Hepatocyte (in vitro differentiated cells): ENCODE measurements at regions not wholly inside any gene's neighbourhood (a gene's known extent, or its start where the extent isn't known, plus 50 kb on each side); places are given as distances from the start of the nearest gene placed in this dataset.

ENCODE experiments used
- DNase-seq: peaks from one replicate; pipeline ENCODE4 v3.0.0-alpha.2; 2016; ENCODE audit warnings: low spot score
- H2AFZ ChIP-seq: fragments of 200-600 bp; sonication (generic); 2 replicates; pipeline ENCODE4 v1.6.0; 2016; ENCODE audit warnings: antibody characterized with exemption, mild to moderate bottlenecking
- H3K27ac ChIP-seq: fragments of 200-600 bp; sonication (generic); 2 replicates; pipeline ENCODE4 v1.5.1; 2016; ENCODE audit warnings: mild to moderate bottlenecking
- H3K27me3 ChIP-seq: fragments of 200-600 bp; sonication (generic); 2 replicates; pipeline ENCODE4 v1.6.1; 2016
- H3K36me3 ChIP-seq: fragments of 200-600 bp; sonication (generic); replicated peaks from 2 replicates; pipeline ENCODE4 v1.5.1; 2016; ENCODE audit warnings: low read depth; ENCODE audit not compliant: insufficient read depth
- H3K4me1 ChIP-seq: fragments of 200-600 bp; sonication (generic); 2 replicates; pipeline ENCODE4 v1.5.1; 2016; ENCODE audit warnings: mild to moderate bottlenecking, moderate library complexity; ENCODE audit not compliant: insufficient read depth
- H3K4me2 ChIP-seq: fragments of 200-600 bp; sonication (generic); 2 replicates; pipeline ENCODE4 v1.6.0; 2016
- H3K4me3 ChIP-seq: fragments of 200-600 bp; sonication (generic); 2 replicates; pipeline ENCODE4 v1.5.1; 2016; ENCODE audit warnings: mild to moderate bottlenecking
- H3K79me2 ChIP-seq: fragments of 200-600 bp; sonication (generic); 2 replicates; pipeline ENCODE4 v1.6.0; 2017; ENCODE audit warnings: mild to moderate bottlenecking
- H3K9me2 ChIP-seq: fragments of 200-600 bp; sonication (generic); replicated peaks from 2 replicates; pipeline ENCODE4 v1.6.0; 2017; ENCODE audit warnings: mild to moderate bottlenecking; ENCODE audit not compliant: insufficient read depth
- H3K9me3 ChIP-seq: fragments of 200-600 bp; sonication (generic); 2 replicates; pipeline ENCODE4 v1.5.1; 2016; ENCODE audit warnings: low read depth, mild to moderate bottlenecking
- H4K20me1 ChIP-seq: fragments of 200-600 bp; sonication (generic); 2 replicates; pipeline ENCODE4 v1.6.0; 2016; ENCODE audit warnings: mild to moderate bottlenecking; ENCODE audit not compliant: insufficient read depth, poor library complexity, severe bottlenecking
- EZH2 ChIP-seq: fragments of 200-600 bp; sonication (generic); IDR thresholded peaks from 2 replicates; pipeline ENCODE4 v1.6.1; 2016; ENCODE audit warnings: antibody characterized with exemption, mild to moderate bottlenecking, borderline replicate concordance
- EZH2phosphoT487 ChIP-seq: fragments of 200-600 bp; sonication (generic); IDR thresholded peaks from one replicate; pipeline ENCODE4 v1.6.1; 2018; ENCODE audit warnings: antibody characterized with exemption, mild to moderate bottlenecking, low read depth, moderate library complexity; ENCODE audit not compliant: unreplicated experiment, severe bottlenecking
- WGBS: methylation state at CpG from one replicate; pipeline ENCODE4 v1.1.6; 2016; ENCODE audit warnings: low lambda C conversion rate; ENCODE audit errors: missing lambda C conversion rate; 5-methylcytosine and 5-hydroxymethylcytosine counted together
- TF ChIP-seq, protein P1 (sequence below): fragments of 200-600 bp; sonication (generic); IDR thresholded peaks from 2 replicates; pipeline ENCODE4 v1.5.1; 2016; ENCODE audit warnings: antibody characterized with exemption, mild to moderate bottlenecking; ENCODE audit not compliant: poor library complexity

DNA sequence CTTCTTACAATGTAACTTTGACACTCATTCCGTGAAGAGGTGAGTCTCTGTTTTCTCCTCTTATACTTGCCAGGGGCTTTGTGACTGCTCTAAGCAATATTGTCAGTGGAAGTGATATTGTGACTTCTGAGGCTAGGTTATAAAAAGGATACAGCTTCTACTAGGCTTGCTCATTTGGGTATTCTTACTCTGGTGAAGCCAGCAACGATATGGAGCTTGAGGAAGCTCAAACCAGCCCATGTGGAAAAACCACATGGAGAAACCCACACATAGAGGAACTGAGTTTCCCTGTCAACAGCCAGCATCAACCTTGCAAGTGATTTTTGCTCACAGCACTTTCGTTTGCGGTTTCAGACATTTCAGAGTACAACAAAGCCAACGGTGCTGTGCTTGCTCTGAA lies 149.6 kb upstream of the SEMA3E start:
- WGBS, result 90% methylated on average over 5 of the region's 5 CpGs
- no peak for TF ChIP-seq EZH2phosphoT487
- TF ChIP-seq EZH2, result no peak
- TF ChIP-seq, protein P1, sequence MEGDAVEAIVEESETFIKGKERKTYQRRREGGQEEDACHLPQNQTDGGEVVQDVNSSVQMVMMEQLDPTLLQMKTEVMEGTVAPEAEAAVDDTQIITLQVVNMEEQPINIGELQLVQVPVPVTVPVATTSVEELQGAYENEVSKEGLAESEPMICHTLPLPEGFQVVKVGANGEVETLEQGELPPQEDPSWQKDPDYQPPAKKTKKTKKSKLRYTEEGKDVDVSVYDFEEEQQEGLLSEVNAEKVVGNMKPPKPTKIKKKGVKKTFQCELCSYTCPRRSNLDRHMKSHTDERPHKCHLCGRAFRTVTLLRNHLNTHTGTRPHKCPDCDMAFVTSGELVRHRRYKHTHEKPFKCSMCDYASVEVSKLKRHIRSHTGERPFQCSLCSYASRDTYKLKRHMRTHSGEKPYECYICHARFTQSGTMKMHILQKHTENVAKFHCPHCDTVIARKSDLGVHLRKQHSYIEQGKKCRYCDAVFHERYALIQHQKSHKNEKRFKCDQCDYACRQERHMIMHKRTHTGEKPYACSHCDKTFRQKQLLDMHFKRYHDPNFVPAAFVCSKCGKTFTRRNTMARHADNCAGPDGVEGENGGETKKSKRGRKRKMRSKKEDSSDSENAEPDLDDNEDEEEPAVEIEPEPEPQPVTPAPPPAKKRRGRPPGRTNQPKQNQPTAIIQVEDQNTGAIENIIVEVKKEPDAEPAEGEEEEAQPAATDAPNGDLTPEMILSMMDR, result no peak
- Histone ChIP-seq H3K9me2 (no peaks in the 10 kb centered on the region), H3K27me3 (no peaks in the 10 kb centered on the region), H2AFZ (no peak overlapping the region), H3K4me1 (no peaks in the 10 kb centered on the region), H3K4me2 (no peak overlapping the region), H3K79me2 (no peaks in the 10 kb centered on the region), H4K20me1 (no peaks in the 10 kb centered on the region), H3K9me3 (no peaks in the 10 kb centered on the region), H3K36me3 (no peaks in the 10 kb centered on the region), H3K4me3 (no peak overlapping the region), H3K27ac (no peak overlapping the region)
- no peak for DNase-seq

DNA sequence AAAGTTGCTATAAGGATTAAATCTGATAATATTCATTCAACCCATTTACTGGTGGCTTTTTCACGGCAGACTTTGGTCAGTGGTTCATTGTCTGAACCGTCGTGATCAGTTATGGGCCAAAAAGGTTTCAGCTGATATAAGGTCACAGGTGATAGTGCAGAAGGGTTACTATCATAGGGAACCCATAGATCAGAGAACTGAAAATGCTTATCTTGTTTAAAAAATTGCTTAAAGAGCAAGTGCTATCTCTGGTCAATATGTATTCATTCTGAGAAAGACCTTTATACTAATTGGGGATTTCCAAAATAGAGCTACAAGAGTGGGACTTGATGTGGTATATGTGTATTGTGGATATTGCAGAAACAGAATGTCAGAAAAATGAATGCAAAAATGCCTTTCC lies 147.8 kb upstream of the SEMA3E start:
- TF ChIP-seq, protein P1, result no peak
- no peak overlapping the region for H3K4me2 ChIP-seq
- no peaks in the 10 kb centered on the region for H3K27me3 ChIP-seq
- no peaks in the 10 kb centered on the region for H4K20me1 ChIP-seq
- H3K9me3 ChIP-seq, result no peaks in the 10 kb centered on the region
- no peak overlapping the region for H2AFZ ChIP-seq
- H3K4me3 ChIP-seq, result no peak overlapping the region
- H3K4me1 ChIP-seq, result no peaks in the 10 kb centered on the region
- H3K79me2 ChIP-seq, result no peaks in the 10 kb centered on the region
- no peak for DNase-seq
- WGBS, result 67% methylated on average over 3 of the region's 3 CpGs
- H3K27ac ChIP-seq, result no peak overlapping the region
- no peaks in the 10 kb centered on the region for H3K9me2 ChIP-seq
- H3K36me3 ChIP-seq, result no peaks in the 10 kb centered on the region

DNA sequence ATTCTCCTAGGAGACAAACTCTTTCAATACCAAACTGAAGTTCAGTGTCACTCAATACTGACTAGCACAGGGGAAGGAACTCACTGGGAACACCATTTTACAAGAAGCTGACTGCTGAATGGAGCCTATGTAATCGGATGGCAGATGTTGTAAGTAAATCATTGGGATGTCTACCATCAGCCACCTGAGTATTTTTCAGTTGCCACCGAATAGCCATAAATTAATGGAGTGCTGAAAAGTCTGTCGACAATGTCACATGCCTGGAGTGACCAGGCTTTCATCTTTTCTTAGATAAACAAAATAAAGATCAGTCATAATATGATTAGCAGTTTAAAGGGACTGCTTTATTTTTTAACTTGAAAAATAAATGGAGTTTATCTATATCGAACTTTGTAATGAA lies 145.9 kb upstream of the SEMA3E start:
- Histone ChIP-seq H2AFZ (no peak overlapping the region), H3K9me2 (no peaks in the 10 kb centered on the region), H3K36me3 (no peaks in the 10 kb centered on the region), H3K9me3 (no peaks in the 10 kb centered on the region), H3K4me3 (no peak overlapping the region), H4K20me1 (no peaks in the 10 kb centered on the region), H3K4me1 (no peaks in the 10 kb centered on the region), H3K27me3 (no peaks in the 10 kb centered on the region), H3K27ac (no peak overlapping the region), H3K79me2 (no peaks in the 10 kb centered on the region), H3K4me2 (no peak overlapping the region)
- DNase-seq, result no peak
- WGBS, result 49% methylated on average over 4 of the region's 4 CpGs
- TF ChIP-seq EZH2phosphoT487, result no peak
- TF ChIP-seq, protein P1, result no peak
- TF ChIP-seq EZH2, result no peak

DNA sequence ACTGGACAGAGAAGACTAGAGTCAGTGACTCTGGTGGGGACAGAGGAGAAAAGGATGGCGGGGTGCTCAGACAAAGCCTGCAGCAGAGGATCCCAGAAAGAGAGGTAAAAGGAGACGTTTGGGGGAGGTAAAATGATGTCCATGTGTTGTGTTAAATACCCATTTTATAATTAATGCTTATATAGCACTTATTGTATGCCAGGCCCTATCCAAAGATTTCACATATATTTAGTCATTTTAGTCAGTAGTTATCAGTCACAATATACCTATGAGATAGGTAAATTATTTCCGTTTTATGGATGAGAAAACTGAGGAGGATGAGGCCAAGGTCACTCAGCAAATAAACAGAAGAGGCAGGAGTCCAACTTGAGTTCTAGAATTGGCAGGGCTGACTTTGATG lies 144.6 kb upstream of the SEMA3E start:
- H3K4me2 ChIP-seq, result no peak overlapping the region
- no peaks in the 10 kb centered on the region for H3K9me2 ChIP-seq
- no peaks in the 10 kb centered on the region for H3K9me3 ChIP-seq
- H4K20me1 ChIP-seq, result no peaks in the 10 kb centered on the region
- H3K4me3 ChIP-seq, result no peak overlapping the region
- WGBS, result 94% methylated on average over 3 of the region's 3 CpGs
- H3K27me3 ChIP-seq, result no peaks in the 10 kb centered on the region
- no peak overlapping the region for H2AFZ ChIP-seq
- H3K4me1 ChIP-seq, result no peaks in the 10 kb centered on the region
- H3K27ac ChIP-seq, result no peak overlapping the region
- DNase-seq, result no peak
- no peaks in the 10 kb centered on the region for H3K36me3 ChIP-seq
- TF ChIP-seq, protein P1, result no peak
- no peaks in the 10 kb centered on the region for H3K79me2 ChIP-seq
